OCI-LY7 (cell line): ENCODE measurements at regions not wholly inside any gene's neighbourhood (a gene's known extent, or its start where the extent isn't known, plus 50 kb on each side); places are given as distances from the start of the nearest gene placed in this dataset.
"Not testable (repeated sequence)": the region's sequence is repeated elsewhere in the genome, so short reads cannot be mapped to it uniquely, and the experiment has no call there.

Experiments
- BruUV-seq: library from RNA; stranded (reverse); fragments of 400-500 nt; replicated peaks from 2 replicates; lab custom pipeline; 2021; lab: Mats Ljungman, UMichigan
- CTCF ChIA-PET: fragments of 300-600 bp; sonication (Branson Sonifier 250); formaldehyde crosslinking; loops from one replicate; lab custom pipeline; 2022; ENCODE audit warnings: antibody characterized with exemption; ENCODE audit not compliant: unreplicated experiment; lab: Charles Lee
- POLR2A ChIA-PET: fragments of 300-600 bp; sonication (Branson Sonifier 250); formaldehyde crosslinking; loops from one replicate; lab custom pipeline; 2022; ENCODE audit warnings: antibody characterized with exemption; lab: Charles Lee
- DNase-seq: peaks from one replicate; pipeline ENCODE4 v3.0.0-alpha.2; 2015; ENCODE audit warnings: low spot score
- H2AFZ ChIP-seq: fragments of 200-600 bp; sonication (generic), shearing (Covaris generic); 2 replicates; pipeline ENCODE4 v1.6.1; 2014; ENCODE audit warnings: mild to moderate bottlenecking, antibody characterized with exemption, low read length, moderate library complexity
- H3K27ac ChIP-seq: fragments of 200-600 bp; sonication (generic); 2 replicates; pipeline ENCODE4 v1.5.1; 2014; ENCODE audit warnings: mixed run types, low read depth, mild to moderate bottlenecking, moderate library complexity, low read length, inconsistent platforms; ENCODE audit not compliant: poor library complexity, severe bottlenecking
- H3K36me3 ChIP-seq: fragments of 200-600 bp; sonication (generic); 2 replicates; pipeline ENCODE4 v1.6.1; 2014; ENCODE audit warnings: mild to moderate bottlenecking, antibody characterized with exemption, low read length, moderate library complexity, mixed read lengths; ENCODE audit not compliant: insufficient read depth
- H3K4me1 ChIP-seq: fragments of 200-600 bp; sonication (generic); 2 replicates; pipeline ENCODE4 v1.5.1; 2014; ENCODE audit warnings: mild to moderate bottlenecking, low read length; ENCODE audit not compliant: insufficient read depth, poor library complexity, severe bottlenecking
- H3K4me2 ChIP-seq: fragments of 200-600 bp; sonication (generic); 2 replicates; pipeline ENCODE4 v1.6.1; 2014; ENCODE audit warnings: mild to moderate bottlenecking, low read length
- H3K4me3 ChIP-seq: fragments of 200-600 bp; sonication (generic); 2 replicates; pipeline ENCODE4 v1.5.1; 2014; ENCODE audit warnings: mild to moderate bottlenecking, low read depth, low read length; ENCODE audit not compliant: poor library complexity, severe bottlenecking
- H3K79me2 ChIP-seq: fragments of 200-600 bp; sonication (generic); 2 replicates; pipeline ENCODE4 v1.6.1; 2016; ENCODE audit warnings: low read depth, mild to moderate bottlenecking, low read length, moderate library complexity, mixed read lengths; ENCODE audit not compliant: insufficient read depth
- H3K9me2 ChIP-seq: fragments of 200-600 bp; sonication (generic); 2 replicates; pipeline ENCODE4 v1.6.1; 2016; ENCODE audit warnings: mild to moderate bottlenecking, low read length, mixed read lengths; ENCODE audit not compliant: insufficient read depth
- H3K9me3 ChIP-seq: fragments of 200-600 bp; sonication (generic); 2 replicates; pipeline ENCODE4 v1.6.1; 2014; ENCODE audit warnings: mild to moderate bottlenecking, mixed run types, low read length, mixed read lengths
- H4K20me1 ChIP-seq: fragments of 200-600 bp; sonication (generic); 2 replicates; pipeline ENCODE4 v1.6.1; 2014; ENCODE audit warnings: mild to moderate bottlenecking, antibody characterized with exemption, low read length, moderate library complexity, mixed read lengths; ENCODE audit not compliant: insufficient read depth
- CTCF ChIP-seq: fragments of 200-600 bp; sonication (generic); conservative IDR thresholded peaks from 2 replicates; pipeline ENCODE4 v1.5.1; 2014; ENCODE audit warnings: mild to moderate bottlenecking, antibody characterized with exemption, low read length, moderate library complexity, mixed read lengths
- EZH2phosphoT487 ChIP-seq: fragments of 200-600 bp; sonication (generic); IDR thresholded peaks from 2 replicates; pipeline ENCODE4 v1.6.1; 2018; ENCODE audit warnings: low read depth, borderline replicate concordance, mild to moderate bottlenecking, mixed run types, antibody characterized with exemption, low read length, moderate library complexity, mixed read lengths
- intact Hi-C: fragments of 100-400 bp; cut with micrococcal nuclease; formaldehyde crosslinking; loops from one replicate; pipeline ENCODE4 v1.10.0; 2022; ENCODE audit not compliant: unreplicated experiment

GRCh38 chr12:78278706-78279190, 448.1 kb downstream of the NAV3 start:
- no peaks in the 10 kb centered on the region for H3K9me3 ChIP-seq
- H3K9me2 ChIP-seq, result no peaks in the 10 kb centered on the region
- ChIA-PET CTCF (no interaction called here), POLR2A (no interaction called here)
- H3K4me3 ChIP-seq, result no peak overlapping the region
- H2AFZ ChIP-seq, result no peak overlapping the region
- H3K79me2 ChIP-seq, result no peaks in the 10 kb centered on the region
- intact Hi-C loops, result no loop called here
- H4K20me1 ChIP-seq, result no peaks in the 10 kb centered on the region
- TF ChIP-seq EZH2phosphoT487 (no peak), CTCF (no peak)
- H3K36me3 ChIP-seq, result no peaks in the 10 kb centered on the region
- H3K4me2 ChIP-seq, result no peak overlapping the region
- no peak overlapping the region for H3K27ac ChIP-seq
- peaks cover 4% of the 10 kb centered on the region for H3K4me1 ChIP-seq
- BruUV-seq, result no TSS peak
- DNase-seq, result no peak

DNA sequence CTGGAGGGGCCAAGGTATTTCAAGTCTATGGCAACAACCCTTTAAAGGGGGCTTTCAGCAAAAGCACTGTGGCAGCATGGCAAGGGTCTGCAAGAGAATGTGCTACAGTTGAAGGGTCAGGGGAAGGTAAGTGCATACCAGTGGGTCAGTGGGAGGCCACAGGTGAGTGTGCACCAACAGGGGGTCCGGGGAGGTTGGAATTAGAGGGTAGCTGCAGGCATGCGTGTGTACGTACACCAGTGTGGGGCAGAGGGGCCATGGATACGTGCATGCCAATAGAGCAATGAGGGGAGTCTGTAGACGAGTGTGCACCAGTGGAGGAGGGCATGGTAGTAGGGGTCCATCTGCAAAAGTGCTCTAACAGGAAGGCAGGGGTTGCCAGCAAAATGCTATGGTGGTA, 448.9 kb downstream of the NAV3 start:
- Histone ChIP-seq H3K27ac (no peak overlapping the region), H3K4me2 (no peak overlapping the region), H3K36me3 (no peaks in the 10 kb centered on the region), H4K20me1 (no peaks in the 10 kb centered on the region), H3K4me1 (peaks cover 4% of the 10 kb centered on the region), H3K4me3 (no peak overlapping the region), H3K79me2 (no peaks in the 10 kb centered on the region), H3K9me2 (no peaks in the 10 kb centered on the region), H3K9me3 (no peaks in the 10 kb centered on the region), H2AFZ (no peak overlapping the region)
- no peak for TF ChIP-seq EZH2phosphoT487
- TF ChIP-seq CTCF, result no peak
- ChIA-PET POLR2A (no interaction called here), CTCF (no interaction called here)
- no TSS peak for BruUV-seq
- no peak for DNase-seq
- intact Hi-C loops, result no loop called here

DNA sequence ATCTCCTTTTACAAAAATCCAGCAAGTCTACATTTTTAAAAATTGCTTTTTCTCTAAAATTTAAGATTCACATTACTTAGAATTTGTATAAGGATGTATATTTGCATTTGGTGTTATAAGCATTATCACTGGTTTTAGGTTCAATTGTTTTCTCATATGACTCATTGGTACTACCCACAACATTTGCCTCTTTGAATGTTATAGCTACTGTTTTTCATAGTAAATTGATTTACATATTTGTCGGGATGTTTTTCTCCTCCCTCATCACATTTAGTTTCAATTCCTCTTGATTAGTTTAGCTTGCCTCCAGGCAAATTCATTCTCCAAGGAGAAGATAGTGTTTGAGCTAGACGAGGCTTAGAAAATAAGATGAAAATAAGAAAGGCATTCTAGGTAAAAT, 450.4 kb downstream of the NAV3 start:
- POLR2A ChIA-PET, result interaction anchor here (0.6 to 0.8 kb wide), 2 partner anchors 48 to 895 kb away, joined by 3 to 4 read pairs; no protein-coding TSS in a partner anchor
- H3K36me3 ChIP-seq, H3K4me3 ChIP-seq, H3K4me1 ChIP-seq, BruUV-seq, H3K4me2 ChIP-seq, H3K9me3 ChIP-seq, H3K27ac ChIP-seq, DNase-seq, H3K9me2 ChIP-seq, H2AFZ ChIP-seq, intact Hi-C loops, CTCF ChIA-PET, H4K20me1 ChIP-seq, H3K79me2 ChIP-seq: not testable (repeated sequence)
